ENCODE measurements at regions not wholly inside any gene's neighbourhood (a gene's known extent, or its start where the extent isn't known, plus 50 kb on each side); places are given as distances from the start of the nearest gene placed in this dataset.
A peak's percentile ranks its signal among the peaks of the same experiment; 100 is the strongest.

GRCh38 chr12:25714198-25714984 lies 161.3 kb upstream of the LMNTD1 start:
- no peak for DNase-seq (ENCODE audit: low spot score)

DNA sequence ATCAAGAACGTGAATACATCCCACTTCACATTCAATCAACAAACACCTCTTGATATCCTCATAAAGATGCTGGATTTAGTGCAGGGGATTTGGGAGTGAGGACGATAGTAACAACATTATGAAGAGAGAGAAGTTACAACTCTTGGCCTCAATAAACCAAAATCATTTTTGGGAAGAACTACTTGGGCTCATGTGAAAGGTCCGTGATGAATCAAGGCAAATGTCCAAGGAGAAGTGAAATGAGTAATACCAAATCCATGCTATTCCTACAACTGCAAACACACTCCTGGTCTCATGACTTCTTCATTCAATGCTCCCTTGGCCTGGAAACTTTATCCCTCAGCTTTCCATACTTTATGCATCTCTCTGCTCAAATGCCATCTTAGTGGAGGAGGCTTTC lies 162.0 kb upstream of the LMNTD1 start:
- DNase-seq (ENCODE audit: low spot score) = peak; percentile 68

DNA sequence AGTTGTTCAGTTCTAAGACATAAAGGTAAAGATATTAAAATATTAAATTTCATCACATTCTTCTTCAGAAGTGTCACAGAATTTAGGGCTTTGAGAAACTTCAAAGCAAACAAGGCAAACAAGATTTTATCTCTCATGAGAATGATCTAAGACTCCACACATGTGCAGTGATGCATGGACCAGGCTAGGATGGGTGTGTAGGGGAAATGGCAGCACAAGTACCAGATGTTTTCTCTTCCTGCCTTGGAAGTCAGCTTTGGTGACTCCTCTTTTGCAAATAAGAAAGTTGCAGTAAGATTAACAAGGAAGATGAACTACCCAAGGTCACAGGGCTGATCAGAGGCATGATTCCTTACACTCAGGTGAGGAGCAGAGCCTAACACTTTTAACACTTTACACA lies 163.8 kb upstream of the LMNTD1 start:
- DNase-seq (ENCODE audit: low spot score) = peak; percentile 49

DNA sequence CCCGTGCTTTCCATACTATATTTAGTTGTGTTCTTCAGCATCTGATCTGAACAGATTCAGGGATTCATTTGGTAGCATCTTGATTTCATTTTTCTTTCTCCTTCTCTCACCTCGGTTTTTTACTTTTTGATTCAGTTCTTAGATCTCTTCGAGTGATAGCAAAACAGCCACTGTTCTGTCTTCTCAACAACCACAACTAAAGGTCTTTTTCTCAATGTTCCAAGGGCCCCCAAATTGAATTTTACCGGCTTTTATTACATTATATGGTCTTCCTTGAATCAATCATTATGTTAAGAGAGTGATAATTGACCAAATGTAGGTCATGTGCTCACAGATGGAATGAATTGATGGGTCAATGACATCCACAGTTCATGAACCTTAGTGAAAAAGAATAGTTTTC lies 164.5 kb upstream of the LMNTD1 start:
- DNase-seq (ENCODE audit: low spot score) = no peak

GRCh38 chr12:25718081-25718731 lies 165.1 kb upstream of the LMNTD1 start:
- no peak for DNase-seq (ENCODE audit: low spot score)

DNA sequence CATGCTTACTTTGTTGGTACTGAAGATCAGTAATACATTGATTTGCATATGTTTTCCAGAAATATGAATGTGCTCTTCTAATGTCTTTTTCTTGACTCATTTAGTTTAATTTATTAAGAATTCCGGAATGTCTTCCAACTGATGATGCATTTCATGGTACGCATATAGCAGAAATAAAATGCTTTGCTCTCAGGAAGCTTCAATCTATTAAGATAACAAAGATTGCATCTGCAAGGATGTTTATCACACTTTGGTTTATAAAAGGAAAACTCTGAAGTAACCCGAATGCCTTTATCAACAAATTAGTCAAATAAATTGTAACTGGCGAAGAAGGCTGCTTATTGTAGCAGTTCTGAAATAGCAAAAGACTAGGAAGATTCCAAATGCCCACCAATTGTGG lies 166.4 kb upstream of the LMNTD1 start:
- DNase-seq (ENCODE audit: low spot score) = no peak

DNA sequence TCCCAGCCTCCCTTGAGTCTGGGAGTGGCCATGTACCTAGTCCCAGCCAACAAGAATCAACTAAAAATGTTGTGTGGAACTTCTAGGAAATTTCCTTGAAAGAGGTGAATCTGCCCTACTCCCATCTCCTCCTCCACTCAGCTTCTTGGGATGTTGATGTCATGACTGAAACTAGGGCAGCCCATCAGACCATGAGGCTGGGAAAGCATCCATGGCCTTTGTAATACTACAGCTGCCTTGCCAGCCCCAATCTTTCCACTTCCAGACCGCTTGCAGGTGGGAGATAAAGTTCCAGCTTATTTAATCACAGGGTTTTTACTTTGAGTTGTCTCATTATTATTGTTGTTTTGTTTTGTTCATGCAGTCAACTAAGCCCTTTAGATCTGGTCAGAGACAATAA lies 170.3 kb upstream of the LMNTD1 start:
- peak; percentile 38 for DNase-seq (ENCODE audit: low spot score)

- peak; percentile 25 for DNase-seq (ENCODE audit: low spot score)
Observed at GRCh38 chr12:25723921-25724491, 170.9 kb upstream of the LMNTD1 start.

- DNase-seq (ENCODE audit: low spot score) = no peak
Observed at GRCh38 chr12:25725470-25725869, 172.4 kb upstream of the LMNTD1 start.

GRCh38 chr12:25725931-25726330 lies 172.8 kb upstream of the LMNTD1 start:
- peak; percentile 74 for DNase-seq (ENCODE audit: low spot score)

GRCh38 chr12:25728056-25728595 lies 175.0 kb upstream of the LMNTD1 start:
- DNase-seq (ENCODE audit: low spot score) = no peak

DNA sequence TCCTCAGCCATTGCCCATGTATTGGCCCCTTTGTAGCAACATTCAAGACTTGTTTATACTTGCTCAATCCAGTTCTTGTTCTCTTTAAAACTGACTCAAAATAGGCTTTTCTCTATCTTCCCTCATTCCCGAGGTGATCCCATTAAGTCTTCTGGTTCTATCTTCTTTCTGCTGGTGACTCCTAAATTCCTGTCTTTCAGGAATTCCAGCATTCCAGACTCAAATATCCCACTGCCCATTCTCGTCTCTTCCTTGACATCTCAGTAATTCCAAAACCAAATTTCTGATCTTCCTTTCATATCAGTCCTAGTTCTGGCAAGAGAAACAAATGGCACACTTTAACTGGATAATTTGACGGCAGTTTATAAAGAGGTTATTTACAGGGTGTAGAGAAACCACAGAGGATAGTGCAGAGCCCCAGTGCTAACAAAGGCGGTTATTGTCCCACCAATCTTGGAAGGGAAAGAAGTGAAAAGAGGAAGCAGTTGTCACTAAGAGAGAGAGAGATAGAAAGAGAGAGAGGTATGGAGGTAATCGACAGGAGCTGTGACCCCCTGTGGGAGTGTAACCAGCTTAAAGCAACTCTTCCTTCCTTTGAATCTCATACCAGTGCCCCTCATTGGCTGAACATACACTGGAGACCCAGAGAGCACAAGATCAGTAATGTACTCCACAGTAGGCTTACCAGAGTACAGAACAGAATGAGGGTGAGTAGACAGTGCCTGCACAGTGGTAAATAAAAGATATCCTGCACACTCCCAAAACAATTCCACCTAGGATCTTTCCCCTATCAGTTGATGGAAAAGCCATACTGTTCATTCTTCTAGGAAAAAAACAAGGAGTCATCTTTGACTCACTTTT lies 177.6 kb upstream of the LMNTD1 start:
- DNase-seq (ENCODE audit: low spot score) = no peak

DNA sequence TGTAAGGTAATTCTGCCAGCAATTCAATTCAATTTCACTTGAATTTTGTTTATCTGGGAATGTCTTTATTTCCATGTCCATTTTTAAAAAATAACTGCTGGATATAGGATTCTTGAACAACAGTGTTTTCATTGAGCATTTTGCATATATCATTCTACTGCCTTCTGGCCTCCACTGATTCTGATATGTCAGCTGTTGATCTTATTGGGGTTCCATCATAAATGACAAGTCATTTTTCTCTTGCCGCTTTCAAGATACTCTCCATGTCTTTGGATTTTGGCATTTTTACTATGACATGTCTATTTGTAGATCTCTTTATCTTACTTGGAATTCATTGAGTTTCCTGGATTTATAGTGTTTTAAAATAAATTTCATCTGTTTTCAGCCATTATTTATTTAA lies 180.5 kb upstream of the LMNTD1 start:
- no peak for DNase-seq (ENCODE audit: low spot score)

- DNase-seq (ENCODE audit: low spot score) = no peak
Observed at GRCh38 chr12:25734529-25735180, 181.6 kb upstream of the LMNTD1 start.

- no peak for DNase-seq (ENCODE audit: low spot score)
Observed at GRCh38 chr12:25740617-25741016, 187.5 kb upstream of the LMNTD1 start.

GRCh38 chr12:25741917-25742316 lies 188.8 kb upstream of the LMNTD1 start:
- no peak for DNase-seq (ENCODE audit: low spot score)

DNA sequence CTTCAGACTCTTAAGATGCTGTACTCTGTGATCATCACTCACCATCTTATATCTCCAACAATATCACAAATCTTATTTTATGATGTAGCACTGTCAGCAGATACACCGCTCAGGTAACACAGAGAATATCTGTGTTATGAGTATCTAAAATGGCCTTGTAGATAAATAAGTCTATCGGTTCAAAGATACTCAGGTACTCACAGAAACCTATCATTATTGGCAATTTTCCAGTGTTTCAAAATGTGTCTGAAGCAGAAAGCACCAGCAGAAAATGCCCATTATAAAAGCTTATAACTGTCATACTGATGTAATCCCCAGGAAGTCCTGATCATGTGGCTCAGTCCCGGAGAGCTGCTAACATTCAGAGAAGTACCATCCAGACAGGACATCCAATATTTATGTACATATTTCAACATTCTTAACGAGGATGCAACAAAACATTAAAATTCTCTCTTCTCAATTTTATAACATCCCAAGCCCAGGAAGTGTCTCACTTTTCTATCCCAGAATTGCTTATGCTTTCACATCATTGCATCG lies 190.7 kb upstream of the LMNTD1 start:
- no peak for DNase-seq (ENCODE audit: low spot score)

- no peak for DNase-seq (ENCODE audit: low spot score)
Observed at GRCh38 chr12:25744313-25744712, 191.2 kb upstream of the LMNTD1 start.

- DNase-seq (ENCODE audit: low spot score) = no peak
Observed at GRCh38 chr12:25745281-25745680, 192.2 kb upstream of the LMNTD1 start.

GRCh38 chr12:25746131-25746530 lies 193.0 kb upstream of the LMNTD1 start:
- DNase-seq (ENCODE audit: low spot score) = no peak

DNA sequence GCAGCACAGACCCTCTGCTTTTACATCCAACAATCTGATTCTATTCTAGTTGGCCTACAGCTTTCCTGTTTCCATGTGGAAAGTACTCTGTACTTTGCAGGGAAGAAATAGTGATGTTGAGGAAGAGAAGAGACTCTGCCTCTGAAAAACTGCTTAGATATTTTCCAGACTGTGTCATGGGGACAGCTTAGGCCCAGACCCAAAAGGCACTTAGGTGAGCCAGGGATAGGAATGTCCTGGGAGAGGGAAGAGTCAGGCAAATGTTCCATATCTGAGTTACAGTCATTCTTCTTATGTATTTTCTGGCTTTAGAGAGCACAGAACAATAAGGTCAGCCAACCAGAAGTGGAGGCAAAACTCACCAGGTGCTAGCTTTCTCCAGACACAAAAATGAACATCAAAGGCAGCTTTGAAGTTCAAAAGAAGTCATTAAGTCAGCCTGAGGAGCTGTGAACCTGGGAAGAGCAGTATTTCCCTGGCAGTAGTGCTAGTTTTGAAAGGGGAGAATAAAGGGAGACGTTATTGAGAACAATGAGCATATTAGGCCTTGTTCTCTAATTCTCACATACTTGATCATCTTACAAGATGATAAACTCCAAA lies 199.7 kb upstream of the LMNTD1 start:
- no peak for DNase-seq (ENCODE audit: low spot score)
